ENCODE measurements at regions not wholly inside any gene's neighbourhood (a gene's known extent, or its start where the extent isn't known, plus 50 kb on each side); places are given as distances from the start of the nearest gene placed in this dataset.
A peak's percentile ranks its signal among the peaks of the same experiment; 100 is the strongest.

DNA sequence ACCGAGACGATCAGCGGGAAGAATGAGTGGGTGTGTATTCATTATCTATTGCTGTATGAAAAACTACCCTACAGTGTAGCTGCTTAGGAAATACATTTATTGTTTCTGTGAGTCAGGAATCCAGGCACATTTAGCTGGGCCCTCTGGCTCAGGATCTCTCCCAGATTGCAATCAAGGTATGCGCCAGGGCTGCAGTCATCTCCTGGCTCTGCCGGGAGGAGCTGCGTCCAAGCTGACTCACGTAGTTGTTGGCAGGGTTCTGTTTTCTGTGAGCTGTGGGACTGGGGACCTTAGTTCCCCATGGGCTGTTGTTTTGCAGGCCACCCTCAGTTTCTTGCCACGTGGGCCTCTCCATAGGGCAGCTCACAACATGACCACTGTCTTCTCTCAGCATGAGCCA lies 68.2 kb upstream of the FUCA2 start:
- in situ Hi-C loops (cut with MboI; ENCODE audit: low pct_unique_long_range_greater_than_20kb, low sequenced_read_pairs, unreplicated experiment), result loop anchor here (10.0 to 25.0 kb wide), 3 partner anchors 65 to 908 kb away; partner anchors contain the start of gene FUCA2
- no peak for DNase-seq (ENCODE audit: low spot score)

GRCh38 chr6:143578054-143578453 lies 66.5 kb upstream of the FUCA2 start:
- in situ Hi-C loops (cut with MboI; ENCODE audit: low pct_unique_long_range_greater_than_20kb, low sequenced_read_pairs, unreplicated experiment), result loop anchor here (10.0 to 25.0 kb wide), 3 partner anchors 63 to 909 kb away; partner anchors contain the start of gene FUCA2

More for the DNA sequence above, 68.2 kb upstream of the FUCA2 start:
- no peak for TF ChIP-seq CTCF (IDR thresholded peaks at IDR 0.05; ENCODE audit: extremely low read depth, insufficient read depth, missing control alignments)

DNA sequence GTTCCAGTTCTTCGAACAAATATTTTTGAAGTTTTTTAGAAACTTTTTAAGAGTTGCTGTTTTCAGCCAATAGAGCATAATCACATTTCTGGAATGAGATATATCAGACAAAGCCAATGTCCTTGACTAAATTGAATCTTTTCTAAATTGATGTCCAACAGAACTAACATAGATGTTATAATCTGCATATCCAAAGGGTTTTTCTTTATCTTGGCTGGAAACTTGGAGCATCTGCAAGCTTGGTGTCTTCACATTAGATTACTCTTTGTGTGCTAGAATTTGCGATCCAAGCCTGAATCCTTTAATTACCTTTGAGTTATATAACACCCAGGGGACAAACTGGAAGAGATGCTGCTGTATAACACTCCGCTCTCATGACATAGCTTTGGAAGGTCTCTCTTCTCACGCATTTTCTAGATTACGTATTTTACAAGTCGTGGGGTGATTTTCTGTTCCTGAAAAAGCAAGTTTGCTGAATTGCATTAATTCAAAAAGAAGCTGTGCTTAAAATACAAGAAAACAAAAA lies 64.4 kb upstream of the FUCA2 start:
- no peak for TF ChIP-seq CTCF (IDR thresholded peaks at IDR 0.05; ENCODE audit: extremely low read depth, insufficient read depth, missing control alignments)
- in situ Hi-C loops (cut with MboI; ENCODE audit: low pct_unique_long_range_greater_than_20kb, low sequenced_read_pairs, unreplicated experiment), result loop anchor here (10.0 to 25.0 kb wide), 3 partner anchors 61 to 911 kb away; partner anchors contain the start of gene FUCA2
- DNase-seq (ENCODE audit: low spot score), result no peak

More at GRCh38 chr6:143578054-143578453, 66.5 kb upstream of the FUCA2 start:
- DNase-seq (ENCODE audit: low spot score), result no peak
- TF ChIP-seq CTCF (IDR thresholded peaks at IDR 0.05; ENCODE audit: extremely low read depth, insufficient read depth, missing control alignments), result no peak

DNA sequence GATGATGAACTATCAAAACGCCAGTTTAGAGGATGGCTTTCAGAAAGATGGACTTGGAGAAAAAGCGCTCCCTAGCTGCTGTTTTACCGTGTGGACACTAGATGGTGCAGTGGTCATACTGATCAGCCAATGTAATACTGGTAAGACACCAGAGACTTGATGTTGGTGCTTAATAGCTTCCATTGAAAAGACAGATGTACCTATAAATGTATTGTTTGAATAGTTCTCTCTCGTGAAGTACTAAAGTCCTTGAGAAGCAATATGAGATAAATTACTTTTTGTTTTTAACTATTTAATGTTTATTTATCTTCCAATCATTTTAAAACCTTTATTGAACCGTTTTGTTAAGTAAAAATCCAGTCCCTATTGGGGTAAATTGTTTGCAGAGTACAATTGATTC lies 63.9 kb upstream of the FUCA2 start:
- peak; percentile 84 for TF ChIP-seq CTCF (IDR thresholded peaks at IDR 0.05; ENCODE audit: extremely low read depth, insufficient read depth, missing control alignments)
- DNase-seq (ENCODE audit: low spot score), result peak; percentile 78
- in situ Hi-C loops (cut with MboI; ENCODE audit: low pct_unique_long_range_greater_than_20kb, low sequenced_read_pairs, unreplicated experiment), result loop anchor here (10.0 to 25.0 kb wide), 3 partner anchors 61 to 912 kb away; partner anchors contain the start of gene FUCA2

DNA sequence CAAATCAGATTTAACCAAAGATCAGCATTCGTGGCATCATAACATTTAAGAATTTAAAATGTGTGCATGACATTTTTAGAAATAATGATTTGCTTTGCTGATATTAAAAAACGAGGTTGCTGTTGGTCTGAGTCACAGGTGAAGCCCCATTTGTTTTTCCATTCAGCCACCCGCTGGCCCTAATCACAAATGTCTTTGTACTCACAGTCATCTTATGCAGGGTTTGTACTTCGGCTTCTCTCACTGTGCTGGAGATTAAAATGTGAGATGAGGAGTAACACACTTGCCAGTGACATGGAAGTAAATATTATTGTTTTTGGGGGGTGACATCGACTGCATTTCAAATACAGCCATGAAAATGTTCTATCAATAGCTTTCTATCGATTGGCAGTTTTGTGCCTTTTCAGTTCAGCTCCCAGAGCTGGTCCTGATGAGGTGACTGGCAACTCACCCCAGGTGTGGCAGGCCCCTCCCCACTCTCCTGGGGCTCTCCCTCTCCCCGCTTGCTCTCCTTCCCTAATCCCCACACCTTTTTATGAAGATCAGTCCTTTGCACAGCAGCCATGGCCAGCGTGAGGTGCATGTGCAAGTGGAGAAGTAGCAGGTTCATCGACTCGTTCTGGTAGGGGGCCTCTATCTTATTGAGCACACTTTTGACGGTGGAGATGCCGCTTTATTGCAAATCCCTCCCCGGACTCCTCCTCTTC lies 58.8 kb upstream of the FUCA2 start:
- no peak for TF ChIP-seq CTCF (IDR thresholded peaks at IDR 0.05; ENCODE audit: extremely low read depth, insufficient read depth, missing control alignments)
- in situ Hi-C loops (cut with MboI; ENCODE audit: low pct_unique_long_range_greater_than_20kb, low sequenced_read_pairs, unreplicated experiment), result loop anchor here (10.0 to 25.0 kb wide), 3 partner anchors 55 to 642 kb away; partner anchors contain the start of gene FUCA2

DNA sequence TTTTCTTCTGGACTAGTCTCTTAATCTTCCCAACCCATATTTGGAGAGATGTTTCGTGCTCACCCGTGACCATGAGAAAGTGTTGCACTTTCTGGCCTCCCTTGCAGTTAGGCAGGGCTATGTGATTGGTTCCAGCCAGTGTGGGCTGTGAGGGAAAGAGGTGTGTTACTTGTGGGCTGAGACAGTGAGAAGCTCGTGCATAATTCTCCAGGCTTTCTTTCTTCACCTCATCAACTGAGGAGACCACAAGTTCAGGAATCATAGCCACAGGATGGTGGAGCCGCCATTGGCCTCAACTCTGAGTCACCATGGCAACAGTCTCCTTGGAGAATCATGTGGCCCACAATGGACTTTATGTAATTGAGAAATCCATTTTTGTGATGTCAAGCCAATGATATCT lies 57.5 kb upstream of the FUCA2 start:
- no peak for TF ChIP-seq CTCF (IDR thresholded peaks at IDR 0.05; ENCODE audit: extremely low read depth, insufficient read depth, missing control alignments)
- in situ Hi-C loops (cut with MboI; ENCODE audit: low pct_unique_long_range_greater_than_20kb, low sequenced_read_pairs, unreplicated experiment), result loop anchor here (25.0 kb wide), 1 partner anchor 643 kb away; no protein-coding TSS in a partner anchor
- DNase-seq (ENCODE audit: low spot score), result no peak

More for the DNA sequence above, 58.8 kb upstream of the FUCA2 start:
- no peak for DNase-seq (ENCODE audit: low spot score)
